ENCODE measurements at regions not wholly inside any gene's neighbourhood (a gene's known extent, or its start where the extent isn't known, plus 50 kb on each side); places are given as distances from the start of the nearest gene placed in this dataset.

- intact Hi-C loops (cut with DNase I) = no loop called here
- no peak for DNase-seq
- TF ChIP-seq CTCF (IDR thresholded peaks at IDR 0.05) (no peak), POLR2A (IDR thresholded peaks at IDR 0.05) (no peak)
- Histone ChIP-seq H3K36me3 (no peaks in the 10 kb centered on the region), H3K27ac (no peak overlapping the region), H3K27me3 (no peaks in the 10 kb centered on the region), H3K4me3 (no peak overlapping the region), H3K4me1 (no peaks in the 10 kb centered on the region), H3K9me3 (no peaks in the 10 kb centered on the region)
- no peak for ATAC-seq
- 90 to 96% (median 95%) methylated on average over 3 of the region's 3 CpGs for WGBS, 4 donors
These were observed 1196.2 kb upstream of the TENM4 start for GRCh38 chr11:80636999-80637398.

- 85 to 87% (median 86%) methylated on average over 3 of the region's 3 CpGs for WGBS, 4 donors
These were observed 1194.3 kb upstream of the TENM4 start for GRCh38 chr11:80635178-80635577.

GRCh38 chr11:80632691-80633090 lies 1191.9 kb upstream of the TENM4 start:
- H3K9me3 ChIP-seq = no peaks in the 10 kb centered on the region
- H3K4me1 ChIP-seq = no peaks in the 10 kb centered on the region
- no peak for TF ChIP-seq POLR2A (IDR thresholded peaks at IDR 0.05)
- no peak for TF ChIP-seq CTCF (IDR thresholded peaks at IDR 0.05)
- no peak for DNase-seq
- H3K27me3 ChIP-seq = no peaks in the 10 kb centered on the region
- H3K27ac ChIP-seq = no peak overlapping the region
- WGBS, 4 donors = 23 to 30% (median 29%) methylated on average over 4 of the region's 4 CpGs
- no peaks in the 10 kb centered on the region for H3K36me3 ChIP-seq
- no peak overlapping the region for H3K4me3 ChIP-seq
- intact Hi-C loops (cut with DNase I) = no loop called here
- no peak for ATAC-seq

More at GRCh38 chr11:80635178-80635577, 1194.3 kb upstream of the TENM4 start:
- Histone ChIP-seq H3K36me3 (no peaks in the 10 kb centered on the region), H3K9me3 (no peaks in the 10 kb centered on the region), H3K27me3 (no peaks in the 10 kb centered on the region), H3K4me1 (no peaks in the 10 kb centered on the region), H3K27ac (no peak overlapping the region), H3K4me3 (no peak overlapping the region)
- ATAC-seq (no peak), DNase-seq (no peak)
- intact Hi-C loops (cut with DNase I) = no loop called here
- TF ChIP-seq CTCF (IDR thresholded peaks at IDR 0.05) (no peak), POLR2A (IDR thresholded peaks at IDR 0.05) (no peak)

GRCh38 chr11:80632156-80632555 lies 1191.3 kb upstream of the TENM4 start:
- DNase-seq = no peak
- H3K4me3 ChIP-seq = no peak overlapping the region
- no peak overlapping the region for H3K27ac ChIP-seq
- no peaks in the 10 kb centered on the region for H3K27me3 ChIP-seq
- no peak for ATAC-seq
- no peaks in the 10 kb centered on the region for H3K4me1 ChIP-seq
- no peaks in the 10 kb centered on the region for H3K9me3 ChIP-seq
- intact Hi-C loops (cut with DNase I) = no loop called here
- no peak for TF ChIP-seq CTCF (IDR thresholded peaks at IDR 0.05)
- TF ChIP-seq POLR2A (IDR thresholded peaks at IDR 0.05) = no peak
- 84 to 91% (median 86%) methylated on average over 2 of the region's 2 CpGs for whole genome bisulfite sequencing, 4 donors
- H3K36me3 ChIP-seq = no peaks in the 10 kb centered on the region

All from heart left ventricle (tissue), 16 donors.